Neural cell (in vitro differentiated cells): ENCODE measurements at regions not wholly inside any gene's neighbourhood (a gene's known extent, or its start where the extent isn't known, plus 50 kb on each side); places are given as distances from the start of the nearest gene placed in this dataset.

Source experiments
- H2AFZ ChIP-seq: fragments of 200-600, 300-800 bp; sonication (generic), shearing (Covaris generic); 2 replicates; pipeline ENCODE4 v1.6.0; 2014; ENCODE audit warnings: low read depth, mild to moderate bottlenecking, antibody characterized with exemption, low read length, moderate library complexity
- H3F3A ChIP-seq: fragments of 200-600 bp; shearing (Covaris generic); 2 replicates; pipeline ENCODE4 v1.6.1; 2016; ENCODE audit warnings: mild to moderate bottlenecking, moderate library complexity, mixed read lengths, antibody characterized with exemption, low read length; ENCODE audit not compliant: insufficient read depth, poor library complexity, severe bottlenecking
- H3K27ac ChIP-seq: fragments of 200-600, 300-800 bp; sonication (generic), shearing (Covaris generic); 2 replicates; pipeline ENCODE4 v1.5.1; 2014; ENCODE audit warnings: mild to moderate bottlenecking, low read length, moderate library complexity
- H3K27me3 ChIP-seq: fragments of 300-800, 200-600 bp; sonication (generic), shearing (Covaris generic); 2 replicates; pipeline ENCODE4 v1.6.0; 2014; ENCODE audit warnings: mild to moderate bottlenecking, low read depth, low read length, moderate library complexity; ENCODE audit not compliant: insufficient read depth
- H3K36me3 ChIP-seq: fragments of 300-800, 200-600 bp; sonication (generic), shearing (Covaris generic); 2 replicates; pipeline ENCODE4 v1.5.1; 2014; ENCODE audit warnings: mild to moderate bottlenecking, antibody characterized with exemption, low read length, moderate library complexity; ENCODE audit not compliant: insufficient read depth
- H3K4me2 ChIP-seq: fragments of 300-800, 200-600 bp; sonication (generic), shearing (Covaris generic); 2 replicates; pipeline ENCODE4 v1.6.0; 2014; ENCODE audit warnings: mild to moderate bottlenecking, low read length
- H3K4me3 ChIP-seq: fragments of 300-800, 200-600 bp; sonication (generic), shearing (Covaris generic); 2 replicates; pipeline ENCODE4 v1.5.1; 2014; ENCODE audit warnings: mild to moderate bottlenecking, low read length, moderate library complexity
- H3K79me2 ChIP-seq: fragments of 200-600 bp; shearing (Covaris generic); replicated peaks from 2 replicates; pipeline ENCODE4 v1.6.0; 2014; ENCODE audit warnings: mild to moderate bottlenecking, low read length, moderate library complexity; ENCODE audit not compliant: insufficient read depth
- H3K9ac ChIP-seq: fragments of 300-800, 200-600 bp; sonication (generic), shearing (Covaris generic); 2 replicates; pipeline ENCODE4 v1.6.1; 2016; ENCODE audit warnings: mild to moderate bottlenecking, low read length, mixed read lengths
- H3K9me2 ChIP-seq: fragments of 200-600 bp; shearing (Covaris generic); 2 replicates; pipeline ENCODE4 v1.6.1; 2016; ENCODE audit warnings: mild to moderate bottlenecking, low read length, mixed read lengths; ENCODE audit not compliant: insufficient read depth
- H3K9me3 ChIP-seq: fragments of 200-600, 300-800 bp; sonication (generic), shearing (Covaris generic); 2 replicates; pipeline ENCODE4 v1.6.1; 2016; ENCODE audit warnings: mild to moderate bottlenecking, mixed run types, low read length, moderate library complexity, mixed read lengths
- H4K20me1 ChIP-seq: fragments of 200-600 bp; shearing (Covaris generic); 2 replicates; pipeline ENCODE4 v1.6.1; 2016; ENCODE audit warnings: mild to moderate bottlenecking, mixed run types; ENCODE audit not compliant: insufficient read depth
- EP300 ChIP-seq: fragments of 450-650 bp; conservative IDR thresholded peaks from 2 replicates; pipeline ENCODE4 v1.6.1; 2014; ENCODE audit warnings: antibody characterized with exemption, mild to moderate bottlenecking, moderate library complexity; ENCODE audit not compliant: poor library complexity, severe bottlenecking
- EZH2 ChIP-seq: fragments of 200-600, 300-800 bp; shearing (Covaris generic), sonication (generic); IDR thresholded peaks from 2 replicates; pipeline ENCODE4 v1.6.1; 2014; ENCODE audit warnings: antibody characterized with exemption, low read length, borderline replicate concordance, mild to moderate bottlenecking; ENCODE audit not compliant: insufficient read depth, poor library complexity, severe bottlenecking
- MXI1 ChIP-seq: fragments of 450-650 bp; conservative IDR thresholded peaks from 2 replicates; pipeline ENCODE4 v1.6.1; 2014; ENCODE audit warnings: antibody characterized with exemption, mild to moderate bottlenecking; ENCODE audit not compliant: poor library complexity, severe bottlenecking
- POLR2AphosphoS5 ChIP-seq: IDR thresholded peaks from 2 replicates; pipeline ENCODE4 v1.6.1; 2012
- RAD21 ChIP-seq: fragments of 450-650 bp; conservative IDR thresholded peaks from 2 replicates; pipeline ENCODE4 v1.6.1; 2014; ENCODE audit warnings: antibody characterized with exemption, mild to moderate bottlenecking, moderate library complexity
- SMC3 ChIP-seq: fragments of 450-650 bp; conservative IDR thresholded peaks from 2 replicates; pipeline ENCODE4 v1.6.1; 2014; ENCODE audit warnings: antibody characterized with exemption, mild to moderate bottlenecking, moderate library complexity; ENCODE audit not compliant: poor library complexity
- TAF1 ChIP-seq: IDR thresholded peaks from 2 replicates; pipeline ENCODE4 v1.6.1; 2012; ENCODE audit warnings: low read depth
- TF ChIP-seq, protein P1 (sequence below): fragments of 450-650 bp; IDR thresholded peaks from 2 replicates; pipeline ENCODE4 v1.5.1; 2014; ENCODE audit warnings: antibody characterized with exemption, mild to moderate bottlenecking, moderate library complexity; ENCODE audit not compliant: poor library complexity, severe bottlenecking
- TF ChIP-seq, protein P2 (sequence below): IDR thresholded peaks from 2 replicates; pipeline ENCODE4 v1.6.1; 2012; ENCODE audit warnings: borderline replicate concordance

DNA sequence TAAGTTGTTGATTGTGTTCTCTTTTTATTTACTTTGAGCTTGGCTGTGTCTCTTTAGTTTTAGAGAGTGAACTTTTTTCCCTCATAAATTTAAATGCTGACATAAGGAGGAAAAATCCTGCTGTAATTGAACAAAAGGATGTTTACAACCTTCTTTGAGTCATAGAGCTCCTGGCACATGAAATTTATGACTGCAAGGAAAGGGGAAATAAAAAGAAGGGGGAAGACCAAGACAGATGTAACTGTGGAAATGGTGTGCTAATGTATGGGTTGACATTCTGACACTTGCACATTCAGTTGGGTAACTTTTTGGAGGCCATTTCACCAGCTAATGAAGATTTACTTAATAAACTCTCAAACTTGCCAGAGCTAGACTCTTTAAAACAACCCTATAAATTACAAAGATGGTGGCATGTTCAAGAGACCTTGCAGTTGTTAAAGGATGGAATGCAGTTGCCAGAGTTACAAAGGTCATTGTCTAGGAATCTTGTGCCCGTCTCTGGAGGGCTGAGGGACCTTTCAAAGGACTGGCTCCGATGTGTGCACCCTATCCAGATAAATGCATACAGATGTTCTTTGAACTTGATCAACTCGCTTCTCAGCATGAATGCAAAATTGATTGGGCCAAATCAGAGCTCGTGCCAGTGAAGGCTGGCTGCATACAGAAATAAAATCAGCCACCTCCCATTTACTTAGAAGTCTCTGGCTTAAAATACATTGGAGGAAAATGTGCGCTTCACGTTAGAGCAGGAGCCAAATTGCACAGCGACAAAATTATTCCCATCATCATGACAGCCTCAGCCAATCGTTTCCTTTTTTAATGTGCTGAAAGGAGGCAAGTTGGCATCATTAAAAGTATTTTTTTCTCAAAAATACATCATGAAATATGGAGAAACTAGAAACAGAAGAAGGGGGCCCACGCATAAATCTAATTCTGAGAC is 289.0 kb upstream of the XYLT1 start:
- no peaks in the 10 kb centered on the region for H3K9me2 ChIP-seq
- no peaks in the 10 kb centered on the region for H4K20me1 ChIP-seq
- no peak overlapping the region for H3K27ac ChIP-seq
- H3K36me3 ChIP-seq: no peaks in the 10 kb centered on the region
- no peaks in the 10 kb centered on the region for H3K79me2 ChIP-seq
- no peak overlapping the region for H3K9ac ChIP-seq
- TF ChIP-seq POLR2AphosphoS5 (no peak), TAF1 (no peak), RAD21 (no peak), SMC3 (no peak), EP300 (no peak), MXI1 (no peak), EZH2 (no peak)
- TF ChIP-seq, protein P1, sequence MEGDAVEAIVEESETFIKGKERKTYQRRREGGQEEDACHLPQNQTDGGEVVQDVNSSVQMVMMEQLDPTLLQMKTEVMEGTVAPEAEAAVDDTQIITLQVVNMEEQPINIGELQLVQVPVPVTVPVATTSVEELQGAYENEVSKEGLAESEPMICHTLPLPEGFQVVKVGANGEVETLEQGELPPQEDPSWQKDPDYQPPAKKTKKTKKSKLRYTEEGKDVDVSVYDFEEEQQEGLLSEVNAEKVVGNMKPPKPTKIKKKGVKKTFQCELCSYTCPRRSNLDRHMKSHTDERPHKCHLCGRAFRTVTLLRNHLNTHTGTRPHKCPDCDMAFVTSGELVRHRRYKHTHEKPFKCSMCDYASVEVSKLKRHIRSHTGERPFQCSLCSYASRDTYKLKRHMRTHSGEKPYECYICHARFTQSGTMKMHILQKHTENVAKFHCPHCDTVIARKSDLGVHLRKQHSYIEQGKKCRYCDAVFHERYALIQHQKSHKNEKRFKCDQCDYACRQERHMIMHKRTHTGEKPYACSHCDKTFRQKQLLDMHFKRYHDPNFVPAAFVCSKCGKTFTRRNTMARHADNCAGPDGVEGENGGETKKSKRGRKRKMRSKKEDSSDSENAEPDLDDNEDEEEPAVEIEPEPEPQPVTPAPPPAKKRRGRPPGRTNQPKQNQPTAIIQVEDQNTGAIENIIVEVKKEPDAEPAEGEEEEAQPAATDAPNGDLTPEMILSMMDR: no peak
- TF ChIP-seq, protein P2, sequence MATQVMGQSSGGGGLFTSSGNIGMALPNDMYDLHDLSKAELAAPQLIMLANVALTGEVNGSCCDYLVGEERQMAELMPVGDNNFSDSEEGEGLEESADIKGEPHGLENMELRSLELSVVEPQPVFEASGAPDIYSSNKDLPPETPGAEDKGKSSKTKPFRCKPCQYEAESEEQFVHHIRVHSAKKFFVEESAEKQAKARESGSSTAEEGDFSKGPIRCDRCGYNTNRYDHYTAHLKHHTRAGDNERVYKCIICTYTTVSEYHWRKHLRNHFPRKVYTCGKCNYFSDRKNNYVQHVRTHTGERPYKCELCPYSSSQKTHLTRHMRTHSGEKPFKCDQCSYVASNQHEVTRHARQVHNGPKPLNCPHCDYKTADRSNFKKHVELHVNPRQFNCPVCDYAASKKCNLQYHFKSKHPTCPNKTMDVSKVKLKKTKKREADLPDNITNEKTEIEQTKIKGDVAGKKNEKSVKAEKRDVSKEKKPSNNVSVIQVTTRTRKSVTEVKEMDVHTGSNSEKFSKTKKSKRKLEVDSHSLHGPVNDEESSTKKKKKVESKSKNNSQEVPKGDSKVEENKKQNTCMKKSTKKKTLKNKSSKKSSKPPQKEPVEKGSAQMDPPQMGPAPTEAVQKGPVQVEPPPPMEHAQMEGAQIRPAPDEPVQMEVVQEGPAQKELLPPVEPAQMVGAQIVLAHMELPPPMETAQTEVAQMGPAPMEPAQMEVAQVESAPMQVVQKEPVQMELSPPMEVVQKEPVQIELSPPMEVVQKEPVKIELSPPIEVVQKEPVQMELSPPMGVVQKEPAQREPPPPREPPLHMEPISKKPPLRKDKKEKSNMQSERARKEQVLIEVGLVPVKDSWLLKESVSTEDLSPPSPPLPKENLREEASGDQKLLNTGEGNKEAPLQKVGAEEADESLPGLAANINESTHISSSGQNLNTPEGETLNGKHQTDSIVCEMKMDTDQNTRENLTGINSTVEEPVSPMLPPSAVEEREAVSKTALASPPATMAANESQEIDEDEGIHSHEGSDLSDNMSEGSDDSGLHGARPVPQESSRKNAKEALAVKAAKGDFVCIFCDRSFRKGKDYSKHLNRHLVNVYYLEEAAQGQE: no peak
- H2AFZ ChIP-seq: no peak overlapping the region
- no peaks in the 10 kb centered on the region for H3F3A ChIP-seq
- H3K27me3 ChIP-seq: no peaks in the 10 kb centered on the region
- H3K4me3 ChIP-seq: no peak overlapping the region
- no peaks in the 10 kb centered on the region for H3K9me3 ChIP-seq
- H3K4me2 ChIP-seq: no peak overlapping the region

DNA sequence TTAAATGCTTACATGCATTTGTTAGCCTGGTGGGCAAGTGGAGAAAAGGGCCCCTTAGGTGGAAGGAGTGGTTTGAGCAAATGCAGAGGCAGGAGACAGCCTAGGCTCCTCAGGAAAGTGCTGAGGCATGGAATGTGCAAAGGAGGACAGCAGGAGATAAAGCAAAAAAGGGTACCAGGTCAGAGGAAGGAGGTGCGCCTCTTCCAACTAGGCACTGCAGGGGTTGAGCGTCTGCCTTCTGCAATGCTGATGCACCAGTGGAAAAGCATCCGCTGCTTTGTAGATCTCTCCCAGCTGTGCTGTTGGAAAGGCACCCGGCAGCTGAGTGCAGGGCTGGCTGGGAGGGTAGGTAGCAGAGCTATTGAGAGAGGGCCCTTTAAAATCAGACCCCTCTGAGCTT is 287.0 kb upstream of the XYLT1 start:
- Histone ChIP-seq H3K9ac (no peak overlapping the region), H4K20me1 (no peaks in the 10 kb centered on the region), H3F3A (no peaks in the 10 kb centered on the region), H3K27ac (no peak overlapping the region), H3K4me2 (no peak overlapping the region), H3K27me3 (no peaks in the 10 kb centered on the region), H3K9me2 (no peaks in the 10 kb centered on the region), H3K79me2 (no peaks in the 10 kb centered on the region), H3K9me3 (no peaks in the 10 kb centered on the region), H3K4me3 (no peak overlapping the region), H2AFZ (no peak overlapping the region), H3K36me3 (no peaks in the 10 kb centered on the region)
- TF ChIP-seq SMC3: no peak
- TF ChIP-seq RAD21: no peak
- no peak for TF ChIP-seq POLR2AphosphoS5
- TF ChIP-seq, protein P1: no peak
- no peak for TF ChIP-seq EZH2
- no peak for TF ChIP-seq EP300
- TF ChIP-seq, protein P2: no peak
- TF ChIP-seq MXI1: no peak
